ENCODE measurements at regions not wholly inside any gene's neighbourhood (a gene's known extent, or its start where the extent isn't known, plus 50 kb on each side); places are given as distances from the start of the nearest gene placed in this dataset.

GRCh38 chr7:54090652-54091213 lies 451.4 kb upstream of the VSTM2A start:
- Histone ChIP-seq H2BK120ac (ENCODE audit: low read depth, low read length) (no peak overlapping the region), H3K9ac (ENCODE audit: low read depth, low read length) (no peak overlapping the region), H3K9me3 (ENCODE audit: control insufficient read depth, insufficient read depth, low read length) (peaks cover 7% of the 10 kb centered on the region; the same call in 1 of the 2 replicates), H4K20me1 (ENCODE audit: insufficient read depth, low read length) (no peaks in the 10 kb centered on the region), H3K4me2 (ENCODE audit: low read depth, low read length) (no peak overlapping the region), H4K8ac (ENCODE audit: low read depth in 2 of 2, low read length in 2 of 2) (no peak overlapping the region), H3K27ac (ENCODE audit: insufficient read depth, low read length) (no peak overlapping the region), H3K23ac (ENCODE audit: low read depth, low read length) (no peak overlapping the region), H3K36me3 (ENCODE audit: control insufficient read depth, insufficient read depth, low read length) (no peaks in the 10 kb centered on the region), H2AK5ac (ENCODE audit: low read depth, low read length) (no peak overlapping the region), H3K14ac (replicated peaks; ENCODE audit: low read depth, low read length) (no peak overlapping the region), H3K56ac (ENCODE audit: extremely low read depth, insufficient read depth, low read length) (no peak overlapping the region), H2AFZ (replicated peaks; ENCODE audit: low read length, poor library complexity) (no peak overlapping the region), H3K4ac (ENCODE audit: low read depth, low read length) (no peak overlapping the region), H2BK20ac (ENCODE audit: low read depth, low read length) (no peak overlapping the region), H3K27me3 (ENCODE audit: control insufficient read depth, insufficient read depth, low read length) (no peaks in the 10 kb centered on the region), H3K18ac (ENCODE audit: low read depth, low read length) (no peak overlapping the region), H3K4me3 (ENCODE audit: insufficient read depth, low read depth, low read length) (no peak overlapping the region), H2AK9ac (replicated peaks; ENCODE audit: low read depth, low read length, poor library complexity) (no peak overlapping the region), H3K79me1 (ENCODE audit: low read depth in 1 of 2, low read length in 2 of 2) (no peaks in the 10 kb centered on the region), H2BK5ac (ENCODE audit: low read depth, low read length, poor library complexity, severe bottlenecking) (no peak overlapping the region), H2BK15ac (ENCODE audit: low read depth, low read length) (no peak overlapping the region), H3K4me1 (ENCODE audit: control insufficient read depth, insufficient read depth, low read length) (no peaks in the 10 kb centered on the region), H3K9me1 (ENCODE audit: insufficient read depth, low read length) (no peaks in the 10 kb centered on the region), H4K91ac (ENCODE audit: insufficient read depth, low read depth, low read length) (no peak overlapping the region), H4K5ac (ENCODE audit: low read depth, low read length) (no peak overlapping the region)
- in situ Hi-C loops (cut with MboI; ENCODE audit: low sequenced_read_pairs) (no loop called here), intact Hi-C loops (cut with micrococcal nuclease) (no loop called here), dilution Hi-C loops (cut with HindIII; ENCODE audit: low sequenced_read_pairs, unreplicated experiment) (no loop called here)
- BruUV-seq (replicated peaks): no TSS peak
- no CpG with 5 or more reads among the region's 4 CpGs for WGBS, 2 experiments (ENCODE audit: extremely low coverage in 2 of 2, insufficient read length in 1 of 2)
- ATAC-seq (ENCODE audit: low read depth): no peak
- DNase-seq: no peak
- no peak for TF ChIP-seq RAD21 (IDR thresholded peaks at IDR 0.05; ENCODE audit: low read length)
- TF ChIP-seq ELK1 (IDR thresholded peaks at IDR 0.05; ENCODE audit: borderline replicate concordance, low read depth, low read length): no peak
- no peak for TF ChIP-seq CTCF (conservative IDR thresholded peaks at IDR 0.05; ENCODE audit: low read depth, low read length)
- TF ChIP-seq SMC3 (IDR thresholded peaks at IDR 0.05; ENCODE audit: low read depth, low read length): no peak
- TF ChIP-seq RCOR1 (IDR thresholded peaks at IDR 0.05; ENCODE audit: insufficient replicate concordance, low read length): no peak
- no peak for TF ChIP-seq CHD1 (IDR thresholded peaks at IDR 0.05; ENCODE audit: low read depth, low read length)
- no peak for TF ChIP-seq USF2 (IDR thresholded peaks at IDR 0.05; ENCODE audit: low read depth, low read length)
- TF ChIP-seq RFX5 (IDR thresholded peaks at IDR 0.05; ENCODE audit: low read depth, low read length): no peak
- POLR2A ChIA-PET (ENCODE audit: unreplicated experiment): no interaction called here
- CTCF ChIA-PET: no interaction called here
